GM23338 (cell line): ENCODE measurements at regions not wholly inside any gene's neighbourhood (a gene's known extent, or its start where the extent isn't known, plus 50 kb on each side); places are given as distances from the start of the nearest gene placed in this dataset.

Source experiments
- ATAC-seq: fragments of 200-7000 bp; cut with Tn5 transposase; 3 replicates; pipeline ENCODE4 v1.9.1; 2020
- DNase-seq: peaks from one replicate; pipeline ENCODE4 v3.0.0-alpha.2; 2015; ENCODE audit warnings: low spot score
- H2AFZ ChIP-seq: fragments of 200-600 bp; sonication (generic); 2 replicates; pipeline ENCODE4 v1.8.0; 2016; ENCODE audit warnings: antibody characterized with exemption, mild to moderate bottlenecking, moderate library complexity
- H3F3A ChIP-seq: fragments of 200-600 bp; sonication (generic); replicated peaks from 2 replicates; pipeline ENCODE4 v1.8.0; 2017; ENCODE audit warnings: antibody characterized with exemption, mixed run types, low read depth
- H3K27ac ChIP-seq: fragments of 200-600 bp; sonication (generic); 2 replicates; pipeline ENCODE4 v1.6.1; 2016; ENCODE audit warnings: low read depth
- H3K27me3 ChIP-seq: fragments of 200-600 bp; sonication (generic); 2 replicates; pipeline ENCODE4 v1.8.0; 2016; ENCODE audit warnings: mild to moderate bottlenecking, mixed run types, moderate library complexity; ENCODE audit not compliant: insufficient read depth
- H3K36me3 ChIP-seq: fragments of 200-600 bp; sonication (generic); 2 replicates; pipeline ENCODE4 v1.8.0; 2016; ENCODE audit warnings: mild to moderate bottlenecking; ENCODE audit not compliant: insufficient read depth
- H3K4me1 ChIP-seq: fragments of 200-600 bp; sonication (generic); 2 replicates; pipeline ENCODE4 v1.8.0; 2016; ENCODE audit warnings: mild to moderate bottlenecking, moderate library complexity; ENCODE audit not compliant: insufficient read depth
- H3K4me2 ChIP-seq: fragments of 200-600 bp; sonication (generic); 2 replicates; pipeline ENCODE4 v1.7.1; 2017; ENCODE audit warnings: mixed run types
- H3K4me3 ChIP-seq: fragments of 200-600 bp; sonication (generic); 2 replicates; pipeline ENCODE4 v1.6.1; 2016; ENCODE audit warnings: mixed run types
- H3K79me2 ChIP-seq: fragments of 200-600 bp; sonication (generic); replicated peaks from 2 replicates; pipeline ENCODE4 v1.8.0; 2017; ENCODE audit warnings: mild to moderate bottlenecking; ENCODE audit not compliant: insufficient read depth
- H3K9me2 ChIP-seq: fragments of 200-600 bp; sonication (generic); 2 replicates; pipeline ENCODE4 v1.8.0; 2017; ENCODE audit not compliant: insufficient read depth
- H4K20me1 ChIP-seq: fragments of 200-600 bp; sonication (generic); replicated peaks from 2 replicates; pipeline ENCODE4 v1.8.0; 2017; ENCODE audit warnings: mild to moderate bottlenecking; ENCODE audit not compliant: insufficient read depth
- H3K27ac Mint-ChIP-seq: 2 replicates; pipeline ENCODE4 v1.8.0; 2020; ENCODE audit warnings: inconsistent platforms, mild to moderate bottlenecking, moderate library complexity, mixed read lengths
- H3K27me3 Mint-ChIP-seq: 3 replicates; pipeline ENCODE4 v1.8.0; 2022; ENCODE audit warnings: low read depth, mild to moderate bottlenecking, moderate library complexity, mixed read lengths, inconsistent platforms; ENCODE audit not compliant: insufficient read depth, poor library complexity
- H3K36me3 Mint-ChIP-seq: 3 replicates; pipeline ENCODE4 v1.8.0; 2021; ENCODE audit warnings: low read depth, mild to moderate bottlenecking, inconsistent platforms, moderate library complexity, mixed read lengths
- H3K4me1 Mint-ChIP-seq: 3 replicates; pipeline ENCODE4 v1.8.0; 2020; ENCODE audit warnings: mild to moderate bottlenecking, inconsistent platforms, mixed read lengths
- H3K4me3 Mint-ChIP-seq: 3 replicates; pipeline ENCODE4 v1.8.0; 2021; ENCODE audit warnings: moderate library complexity, mild to moderate bottlenecking, inconsistent platforms, mixed read lengths
- H3K9me3 Mint-ChIP-seq: 3 replicates; pipeline ENCODE4 v1.8.0; 2020; ENCODE audit warnings: moderate library complexity, mild to moderate bottlenecking, inconsistent platforms, mixed read lengths
- CREB1 ChIP-seq: fragments of 250-450 bp; sonication (Bioruptor Pico); IDR thresholded peaks from 2 replicates; pipeline ENCODE4 v1.5.0; 2020; ENCODE audit warnings: low read depth, mild to moderate bottlenecking, moderate library complexity
- CTCF ChIP-seq, 2 experiments: fragments of 200-600 bp in 1 of 2; sonication (generic) in 1 of 2; conservative IDR thresholded peaks; 2 replicates each; pipeline versions ENCODE4 v1.5.1 to v1.6.1; 2016 to 2017; ENCODE audit warnings: antibody characterized with exemption in 2 of 2, low read depth in 2 of 2, mild to moderate bottlenecking in 2 of 2, moderate library complexity in 1 of 2
- ETS1 ChIP-seq: IDR thresholded peaks from 2 replicates; pipeline ENCODE4 v1.6.1; 2016; ENCODE audit warnings: antibody characterized with exemption
- EZH2 ChIP-seq: fragments of 200-600 bp; sonication (generic); IDR thresholded peaks from one replicate; pipeline ENCODE4 v1.8.0; 2017; ENCODE audit warnings: antibody characterized with exemption, mild to moderate bottlenecking, low read depth; ENCODE audit not compliant: unreplicated experiment
- REST ChIP-seq: IDR thresholded peaks from one replicate; pipeline ENCODE4 v1.6.1; 2018; ENCODE audit warnings: antibody characterized with exemption; ENCODE audit not compliant: unreplicated experiment
- ZNF114 ChIP-seq: fragments of 250-450 bp; sonication (Bioruptor Pico); IDR thresholded peaks from 2 replicates; pipeline ENCODE4 v1.5.0; 2020; ENCODE audit warnings: mild to moderate bottlenecking, moderate library complexity
- ZNF462 ChIP-seq: fragments of 250-450 bp; sonication (Bioruptor Pico); IDR thresholded peaks from 2 replicates; pipeline ENCODE4 v1.5.0; 2020; ENCODE audit warnings: mild to moderate bottlenecking, moderate library complexity

- no peak for TF ChIP-seq EZH2
- no peak for TF ChIP-seq REST
These were observed 228.1 kb upstream of the LMCD1 start (continued) for GRCh38 chr3:8273479-8273878.

GRCh38 chr3:8276056-8276455 is 225.6 kb upstream of the LMCD1 start:
- no peak for TF ChIP-seq EZH2
- no peak for TF ChIP-seq ETS1
- no peak for TF ChIP-seq ZNF114
- no peak for TF ChIP-seq CTCF (conservative IDR thresholded peaks at IDR 0.05; ENCODE audit: low read depth in 2 of 2)
- TF ChIP-seq CREB1 (CRISPR knock-in tag) = no peak
- no peak for TF ChIP-seq ZNF462
- no peaks in the 10 kb centered on the region for H4K20me1 ChIP-seq

More at GRCh38 chr3:8276056-8276455, 225.6 kb upstream of the LMCD1 start:
- no peaks in the 10 kb centered on the region for H3F3A ChIP-seq
- H3K27ac Mint-ChIP-seq = no peak overlapping the region
- H3K4me1 Mint-ChIP-seq = peaks cover 33% of the 10 kb centered on the region
- H3K27ac ChIP-seq = no peak overlapping the region
- no peaks in the 10 kb centered on the region for H3K36me3 Mint-ChIP-seq
- DNase-seq = no peak
- 0 out of 2 replicates have a peak overlapping the region, but pooled peaks have one; percentile 19 for H2AFZ ChIP-seq
- no peaks in the 10 kb centered on the region for H3K9me2 ChIP-seq
- H3K79me2 ChIP-seq = no peaks in the 10 kb centered on the region
- H3K27me3 ChIP-seq = no peaks in the 10 kb centered on the region
- H3K4me3 Mint-ChIP-seq = no peak overlapping the region
- H3K36me3 ChIP-seq = no peaks in the 10 kb centered on the region
- H3K4me2 ChIP-seq = no peak overlapping the region
- peaks cover 6% of the 10 kb centered on the region for H3K27me3 Mint-ChIP-seq
- peaks cover 4% of the 10 kb centered on the region; the same call in 1 of the 3 replicates for H3K9me3 Mint-ChIP-seq
- ATAC-seq = no peak
- peaks cover 15% of the 10 kb centered on the region for H3K4me1 ChIP-seq
- H3K4me3 ChIP-seq = no peak overlapping the region
